ENCODE measurements at regions not wholly inside any gene's neighbourhood (a gene's known extent, or its start where the extent isn't known, plus 50 kb on each side); places are given as distances from the start of the nearest gene placed in this dataset.

- TF ChIP-seq EZH2 (IDR thresholded peaks at IDR 0.05; ENCODE audit: borderline replicate concordance, low read depth, low read length, poor library complexity, severe bottlenecking): no peak
- no peak for TF ChIP-seq CTCF (conservative IDR thresholded peaks at IDR 0.05; ENCODE audit: low read depth, low read length)
Observed at GRCh38 chr5:143946837-143947236, 134.9 kb downstream of the HMHB1 start.
